ENCODE measurements at regions not wholly inside any gene's neighbourhood (a gene's known extent, or its start where the extent isn't known, plus 50 kb on each side); places are given as distances from the start of the nearest gene placed in this dataset.

DNA sequence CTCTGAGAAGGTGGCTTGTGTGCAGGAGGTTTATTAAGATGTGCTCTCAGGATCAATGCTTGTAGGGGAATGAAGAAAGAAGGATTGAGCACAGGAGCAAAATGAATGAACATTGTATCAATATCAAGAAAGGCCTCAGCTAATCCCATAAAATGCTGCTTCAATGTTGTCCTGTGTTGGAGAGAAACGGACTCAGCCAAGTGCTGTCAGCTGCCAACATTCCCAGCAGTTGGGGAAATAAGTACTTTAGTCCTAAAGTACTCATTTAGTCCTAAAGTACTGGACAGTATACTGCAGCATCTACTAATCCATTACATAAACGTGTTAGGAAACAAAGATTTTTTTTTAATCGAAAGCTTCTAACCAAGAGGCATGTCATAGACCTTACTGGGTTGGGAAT is 255.9 kb downstream of the SEC23A start:
- DNase-seq (ENCODE audit: low spot score), result no peak

DNA sequence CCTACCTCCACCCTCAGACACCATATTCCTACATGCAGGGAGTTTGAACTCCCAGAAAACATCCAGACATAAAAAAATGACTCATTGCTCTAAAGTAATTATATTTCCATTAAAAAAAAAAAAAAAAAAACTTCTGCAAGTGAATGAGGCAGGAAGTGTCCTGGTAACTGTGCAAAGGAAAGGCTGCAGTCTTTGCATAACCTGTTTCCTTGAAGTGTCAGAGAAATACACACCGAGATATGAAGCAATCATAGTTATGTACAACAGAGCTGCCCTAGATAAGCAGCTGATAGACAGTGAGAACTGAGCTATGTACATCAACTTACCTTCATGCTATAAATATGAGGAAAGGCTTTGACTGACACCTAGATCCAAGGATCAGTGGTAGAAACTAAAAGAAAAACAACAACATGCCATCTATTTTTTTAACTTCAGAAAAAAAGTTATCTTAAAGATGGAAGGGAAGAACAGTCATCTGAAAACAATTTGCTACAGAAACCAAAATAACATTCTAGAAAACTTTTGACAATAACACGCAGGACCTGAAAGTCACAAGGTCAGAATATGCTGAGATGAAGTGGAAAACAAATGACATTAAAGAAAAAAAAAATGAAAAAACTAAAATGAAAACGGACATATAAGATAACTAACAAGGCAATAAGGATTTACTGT is 263.2 kb downstream of the SEC23A start:
- DNase-seq (ENCODE audit: low spot score), result no peak

DNA sequence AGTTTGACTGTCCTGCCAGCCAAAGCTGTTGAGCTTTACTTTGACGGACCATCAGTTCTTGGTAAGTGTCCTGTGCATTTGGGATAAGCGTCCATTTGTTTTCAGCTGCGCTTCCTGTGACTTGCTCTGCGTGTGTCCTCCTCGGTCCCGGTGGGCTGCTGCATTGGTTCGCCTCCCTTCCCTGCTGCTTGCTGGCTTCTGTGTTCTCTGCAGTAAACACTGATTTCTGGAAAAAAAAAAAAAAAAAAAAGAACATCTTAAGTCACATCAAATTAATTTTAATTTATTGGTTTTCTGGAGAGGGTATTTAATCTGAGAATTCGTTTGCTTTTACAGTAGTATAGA is 264.1 kb downstream of the SEC23A start:
- DNase-seq (ENCODE audit: low spot score), result no peak

DNA sequence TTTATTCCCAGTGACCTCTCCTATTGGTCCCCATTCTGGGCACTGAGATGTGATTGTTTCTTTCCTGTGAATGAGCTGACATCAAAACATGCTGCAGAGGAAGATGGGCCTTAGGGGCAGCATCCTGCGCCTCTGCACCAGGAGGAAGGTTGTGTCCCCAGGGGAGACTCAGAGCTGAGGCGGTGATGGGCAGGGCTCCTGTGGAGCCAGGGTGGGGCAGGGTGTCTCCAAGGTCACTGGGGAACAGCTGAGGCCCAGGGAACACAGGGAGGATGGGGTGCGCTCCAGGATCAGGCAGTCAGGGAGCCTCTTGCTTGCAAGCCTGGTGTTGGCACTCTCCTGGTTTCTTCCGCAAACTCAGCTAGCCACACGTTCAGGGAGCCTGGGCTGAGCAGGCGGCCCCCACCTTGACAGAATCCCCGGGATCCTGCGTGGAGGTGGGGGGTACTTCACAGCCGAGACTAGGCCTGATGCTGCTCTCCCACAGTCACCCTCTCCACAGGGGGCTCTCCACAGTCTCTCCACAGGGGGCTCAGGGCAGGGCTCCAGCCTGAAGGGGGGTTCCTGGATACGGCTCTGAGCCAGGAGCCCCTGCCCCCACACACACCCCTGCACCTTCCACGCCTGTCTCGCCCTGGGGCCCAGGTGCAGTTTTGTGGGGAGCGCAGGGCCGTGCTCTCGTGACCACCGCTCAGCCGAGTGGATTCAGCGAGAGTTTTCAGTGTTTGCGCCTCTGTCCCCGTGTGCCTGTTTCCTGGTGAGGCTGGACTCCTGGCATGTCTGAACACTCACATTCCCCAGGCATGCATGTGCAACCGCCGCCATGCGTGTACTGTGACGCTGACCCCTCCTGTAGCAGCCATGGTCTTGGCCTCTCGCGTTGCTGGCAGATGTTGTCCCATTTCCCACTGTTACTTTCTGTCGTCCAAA is 264.7 kb downstream of the SEC23A start:
- DNase-seq (ENCODE audit: low spot score), result no peak

DNA sequence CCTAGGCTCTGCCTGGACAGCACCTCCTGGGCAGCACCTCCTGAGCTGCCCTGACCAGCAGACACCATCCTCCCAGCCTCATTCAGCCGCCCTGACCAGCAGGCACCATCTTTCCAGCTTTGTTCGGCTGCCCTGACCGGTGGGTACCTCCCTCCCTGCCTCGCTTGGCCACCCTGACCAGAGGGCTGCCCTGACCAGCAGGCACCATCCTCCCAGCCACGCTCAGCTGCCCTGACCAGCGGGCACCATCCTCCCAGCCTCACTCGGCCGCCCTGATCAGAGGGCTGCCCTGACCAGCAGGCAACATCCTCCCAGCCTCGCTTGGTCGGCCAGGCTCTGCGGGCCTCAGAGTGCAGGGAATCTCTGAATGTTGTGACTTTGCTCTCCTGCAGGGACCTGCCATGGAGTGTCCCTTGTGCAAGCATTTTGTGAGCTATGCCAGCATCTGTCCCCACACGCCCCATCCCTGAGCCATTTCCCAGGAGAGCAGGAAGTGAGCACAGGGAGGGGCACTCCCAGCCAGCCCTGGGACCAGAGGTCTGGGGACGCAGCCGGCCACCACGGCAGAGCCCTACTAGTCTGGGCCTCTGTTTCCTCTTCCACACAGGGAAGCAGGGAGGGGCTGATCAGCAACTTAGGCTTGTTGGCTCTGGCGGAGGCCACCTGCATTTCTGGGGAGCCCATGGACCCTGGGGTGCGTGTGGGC is 265.5 kb downstream of the SEC23A start:
- DNase-seq (ENCODE audit: low spot score), result no peak

DNA sequence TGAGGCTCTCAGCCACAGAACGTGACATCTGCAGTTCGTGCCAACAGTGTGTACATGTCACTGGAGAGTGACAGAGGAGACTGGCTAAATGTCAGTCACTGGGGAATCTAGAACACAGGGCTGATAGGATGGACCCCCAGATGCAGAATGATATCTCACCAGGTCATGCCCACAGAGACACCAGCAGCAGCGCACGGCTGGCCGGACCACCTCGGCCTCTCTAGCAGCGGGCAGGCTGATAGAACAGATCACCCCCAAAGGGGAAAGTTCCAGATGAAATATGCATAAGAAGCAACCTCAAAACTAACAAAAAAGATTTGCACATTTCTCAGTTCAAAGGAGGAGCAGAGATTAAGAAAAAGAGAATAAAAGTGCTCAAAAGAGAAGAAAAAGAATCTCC is 266.5 kb downstream of the SEC23A start:
- DNase-seq (ENCODE audit: low spot score), result no peak

DNA sequence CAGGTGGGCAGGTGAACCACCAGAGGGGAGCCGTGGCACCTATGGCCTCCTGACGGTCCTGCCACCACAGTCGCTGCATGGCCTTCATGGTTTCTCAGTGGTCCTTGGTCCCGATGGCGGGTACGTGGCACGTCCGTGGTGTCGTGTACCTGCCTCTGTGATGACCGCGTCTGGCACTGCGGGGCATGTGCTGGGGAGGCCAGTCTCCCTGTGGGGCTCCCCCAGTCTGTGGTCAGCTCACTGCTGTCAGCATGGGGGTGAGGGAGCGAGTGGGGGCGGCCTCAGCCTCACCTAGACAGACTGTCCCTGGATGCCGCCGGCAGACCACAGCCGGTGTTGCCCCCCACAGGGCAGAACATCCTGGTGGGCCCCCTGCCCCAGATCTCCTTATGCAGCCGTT is 267.2 kb downstream of the SEC23A start:
- no peak for DNase-seq (ENCODE audit: low spot score)

DNA sequence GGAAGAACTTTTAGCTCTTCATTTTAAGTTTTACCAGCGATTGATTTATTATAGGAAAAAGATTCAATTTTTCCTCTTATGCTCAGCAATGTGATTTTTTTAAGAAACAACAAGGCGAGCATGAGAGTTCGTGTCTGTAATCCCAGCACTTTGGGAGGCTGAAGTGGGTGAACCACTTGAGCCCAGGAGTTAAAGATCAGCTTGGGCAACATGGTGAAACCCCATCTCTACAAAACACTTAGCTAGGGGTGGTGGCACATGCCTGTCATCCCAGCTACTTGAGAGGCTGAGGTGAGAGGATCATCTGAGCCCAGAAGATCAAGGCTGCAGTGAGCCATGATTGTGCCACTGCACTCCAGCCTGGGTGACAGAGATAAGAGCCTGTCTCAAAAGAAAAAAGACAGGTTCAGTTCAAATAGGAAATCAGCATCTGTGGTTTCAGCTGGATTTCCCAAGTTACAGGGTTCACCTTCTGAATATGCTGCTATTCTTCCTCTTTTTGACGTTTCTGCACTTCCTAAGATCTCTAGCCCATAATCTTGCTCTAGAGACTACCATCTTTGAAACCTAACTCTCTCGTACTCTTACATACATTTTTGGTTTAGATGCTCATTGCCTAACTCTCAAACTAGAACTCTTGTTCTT is 274.7 kb downstream of the SEC23A start:
- no peak for DNase-seq (ENCODE audit: low spot score)

DNA sequence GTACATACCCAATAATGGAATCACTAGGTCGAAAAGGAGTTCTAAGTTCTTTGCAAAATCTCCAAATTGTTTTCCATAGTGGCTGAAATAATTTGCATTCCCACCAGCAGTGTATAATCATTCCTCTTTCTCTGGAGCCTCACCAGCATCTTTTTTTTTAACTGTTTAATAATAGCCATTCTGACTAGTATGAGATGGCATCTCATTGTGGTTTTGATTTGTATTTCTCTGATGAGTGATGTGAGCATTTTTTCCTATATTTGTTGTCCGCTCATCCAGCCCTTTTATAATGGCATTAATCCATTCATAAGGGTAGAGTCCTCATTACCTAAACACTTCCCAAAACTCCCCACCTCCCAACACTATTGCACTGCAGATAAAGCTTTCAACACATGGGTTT is 278.3 kb downstream of the SEC23A start:
- DNase-seq (ENCODE audit: low spot score), result no peak

DNA sequence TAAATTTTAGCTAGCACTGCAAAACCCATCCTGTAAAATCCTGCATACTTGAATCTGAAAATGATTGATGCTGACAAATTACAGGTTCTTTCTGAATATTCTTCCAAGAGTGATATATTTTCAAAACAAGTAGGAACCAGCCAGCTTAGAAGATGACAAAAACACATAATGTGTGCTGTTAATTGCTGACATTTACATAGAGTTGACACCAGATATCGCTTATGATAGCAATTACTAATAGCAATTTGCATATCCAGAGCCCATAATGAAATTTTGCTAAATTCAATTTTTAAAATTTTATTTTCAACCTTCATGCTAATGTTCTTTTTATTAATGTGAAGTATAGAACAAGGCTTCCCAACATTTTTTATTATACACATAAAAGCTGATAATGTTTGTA is 284.5 kb downstream of the SEC23A start:
- DNase-seq (ENCODE audit: low spot score), result no peak

DNA sequence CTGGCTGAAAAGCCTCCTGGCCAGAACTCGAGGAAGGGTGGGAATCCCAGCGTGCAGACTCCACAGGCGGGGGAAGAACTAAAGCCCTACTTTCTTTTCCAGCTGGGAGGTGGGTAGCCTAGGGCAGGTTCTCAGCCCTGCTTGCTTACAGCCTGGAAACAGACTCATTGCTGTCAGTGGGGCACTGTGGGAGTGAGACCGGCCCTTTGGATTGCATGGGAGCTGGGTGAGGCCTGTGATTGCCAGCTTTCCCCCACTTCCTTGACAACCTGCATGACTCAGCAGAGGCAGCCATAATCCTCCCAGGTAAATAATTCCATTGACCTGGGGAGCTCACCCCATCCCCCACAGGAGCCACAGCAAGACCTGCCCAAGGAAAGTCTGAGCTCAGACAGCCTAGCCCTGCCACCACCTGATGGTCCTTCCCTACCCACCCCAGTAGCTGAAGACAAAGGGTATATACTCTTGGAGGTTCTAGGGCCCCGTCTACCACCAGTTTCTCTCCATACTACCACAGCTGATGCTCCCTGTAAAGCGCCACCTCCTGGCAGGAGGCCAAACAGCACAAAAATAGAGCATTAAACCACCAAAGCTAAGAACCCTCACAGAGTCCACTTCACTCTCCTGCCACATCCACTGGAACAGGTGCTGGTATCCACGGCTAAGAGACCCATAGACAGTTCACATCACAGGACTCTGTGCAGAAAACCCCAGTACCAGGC is 294.1 kb downstream of the SEC23A start:
- no peak for DNase-seq (ENCODE audit: low spot score)

DNA sequence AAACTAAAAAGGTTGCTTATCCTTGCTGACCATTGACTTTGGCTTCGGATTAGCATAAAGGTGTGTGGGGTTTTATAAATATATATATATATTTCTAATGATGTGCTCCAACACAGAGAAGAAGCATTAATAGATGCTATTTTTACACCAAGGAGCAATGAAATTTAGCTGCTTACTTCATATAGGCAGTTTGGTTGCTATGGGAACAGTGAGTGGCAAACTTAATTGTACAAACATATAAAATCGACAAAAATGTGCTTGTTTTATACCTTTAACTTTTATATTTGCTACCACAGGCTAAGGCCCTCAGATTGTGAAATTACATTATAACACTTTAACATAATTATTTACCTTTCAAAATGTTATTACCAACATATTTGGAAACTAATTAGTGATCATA is 303.4 kb downstream of the SEC23A start:
- no peak for DNase-seq (ENCODE audit: low spot score)

DNA sequence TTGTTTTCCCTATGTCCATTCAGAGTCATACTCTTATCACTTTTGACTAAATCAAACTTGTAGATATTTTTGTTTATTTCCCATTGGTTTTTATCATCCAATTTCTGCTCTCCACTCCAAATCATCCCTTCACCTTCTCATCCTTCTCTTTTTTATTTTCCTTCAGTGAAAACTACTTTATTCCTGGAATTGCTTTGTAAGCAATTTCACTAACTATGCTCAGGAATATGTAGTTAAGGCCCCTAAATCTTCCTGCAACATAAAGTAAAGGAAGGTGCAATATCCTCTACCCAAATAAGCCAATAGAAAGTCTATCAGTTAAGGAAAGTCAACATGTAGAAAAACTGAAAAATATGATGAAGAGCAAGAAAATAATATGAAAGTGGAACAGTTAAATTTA is 308.4 kb downstream of the SEC23A start:
- no peak for DNase-seq (ENCODE audit: low spot score)

DNA sequence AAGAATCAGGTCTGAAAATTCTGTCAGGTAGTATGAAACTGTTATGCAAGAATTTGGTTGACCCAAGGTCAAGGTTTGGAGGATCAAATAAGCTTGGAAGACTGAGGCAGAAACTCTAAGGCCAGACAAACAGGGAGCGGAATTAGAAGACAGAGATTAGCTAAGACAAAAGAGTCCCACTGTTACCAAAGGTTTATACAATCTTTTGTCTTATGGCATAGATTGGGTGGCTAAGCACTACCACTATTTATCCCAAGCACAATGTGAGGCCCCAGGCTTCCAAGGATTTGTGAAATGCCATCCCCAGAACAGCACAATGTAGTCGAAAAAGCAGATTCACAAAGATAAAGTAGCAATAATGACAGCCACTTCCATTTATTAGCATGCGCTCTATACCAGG is 311.2 kb downstream of the SEC23A start:
- DNase-seq (ENCODE audit: low spot score), result no peak

DNA sequence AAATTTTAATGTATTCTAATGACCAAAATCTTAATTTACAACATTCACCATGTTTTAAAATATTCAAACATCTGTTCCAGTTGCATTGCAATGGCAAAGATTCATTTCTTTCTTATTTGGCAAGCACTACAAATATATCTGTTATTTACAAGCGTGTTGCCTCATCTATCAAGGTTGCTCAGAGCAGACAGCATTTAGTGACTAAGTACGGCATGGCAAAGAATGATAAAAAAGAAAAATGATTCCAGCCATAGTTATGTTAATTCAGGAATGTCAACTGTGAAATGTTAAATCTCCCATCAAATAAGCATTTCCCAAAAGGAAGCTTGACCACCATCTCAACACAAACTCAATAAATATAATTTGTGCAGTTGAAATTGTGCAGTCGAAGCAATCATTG is 312.1 kb downstream of the SEC23A start:
- no peak for DNase-seq (ENCODE audit: low spot score)

DNA sequence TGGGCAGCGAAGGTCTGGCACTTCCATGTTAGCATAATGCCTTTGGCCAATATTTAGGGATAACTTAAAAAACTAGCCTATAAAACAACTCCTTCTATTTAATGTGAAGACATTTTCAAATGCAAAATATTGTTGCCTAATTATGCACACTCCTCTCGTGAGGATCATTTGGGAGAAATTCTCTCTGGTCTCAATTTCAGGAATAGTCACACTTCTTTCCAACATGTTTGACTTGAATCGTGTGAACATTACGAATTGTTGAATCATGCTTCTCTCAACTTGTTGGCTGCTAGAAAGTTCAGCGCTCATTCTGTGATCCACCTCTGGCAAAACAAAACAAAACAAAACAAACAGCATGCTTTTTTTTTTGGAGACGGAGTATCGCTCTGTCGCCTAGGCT is 313.2 kb downstream of the SEC23A start:
- DNase-seq (ENCODE audit: low spot score), result no peak

DNA sequence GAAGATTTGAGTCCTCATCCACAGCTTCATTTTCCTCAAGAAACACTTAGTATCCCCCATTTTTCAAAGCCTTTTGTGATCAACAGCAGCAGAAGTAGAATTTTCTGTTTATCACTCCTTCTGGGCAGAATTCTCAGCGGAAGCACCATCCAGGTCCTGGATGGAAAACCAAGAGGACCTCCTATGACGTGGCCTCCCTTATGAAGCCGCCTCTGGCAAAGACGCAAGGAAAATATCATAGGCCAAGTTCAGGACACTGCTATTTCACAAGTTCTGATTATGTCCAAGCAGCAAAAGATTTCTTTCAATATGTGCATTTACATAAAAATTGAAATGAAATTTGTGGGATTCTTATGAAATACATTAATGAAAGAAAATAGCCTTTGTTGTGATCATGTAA is 315.0 kb downstream of the SEC23A start:
- DNase-seq (ENCODE audit: low spot score), result no peak

DNA sequence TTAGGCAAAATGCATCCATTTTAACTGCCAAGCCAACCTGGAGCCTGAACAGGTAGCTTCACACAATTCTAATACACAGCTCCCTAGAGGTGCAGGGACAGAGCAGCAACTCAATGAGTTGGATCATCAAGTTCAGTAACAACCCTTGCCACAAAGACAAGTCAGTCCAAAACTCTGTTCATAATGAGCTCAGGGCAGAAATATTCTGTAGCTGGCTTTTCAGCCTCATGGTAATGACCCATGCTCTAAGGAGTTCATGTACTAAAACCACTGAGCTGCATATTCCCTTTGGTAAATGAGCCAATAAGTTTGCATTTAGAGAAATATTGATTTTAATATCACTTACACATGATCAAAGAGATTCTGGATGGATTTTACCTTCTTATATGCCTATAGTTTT is 316.1 kb downstream of the SEC23A start:
- no peak for DNase-seq (ENCODE audit: low spot score)

DNA sequence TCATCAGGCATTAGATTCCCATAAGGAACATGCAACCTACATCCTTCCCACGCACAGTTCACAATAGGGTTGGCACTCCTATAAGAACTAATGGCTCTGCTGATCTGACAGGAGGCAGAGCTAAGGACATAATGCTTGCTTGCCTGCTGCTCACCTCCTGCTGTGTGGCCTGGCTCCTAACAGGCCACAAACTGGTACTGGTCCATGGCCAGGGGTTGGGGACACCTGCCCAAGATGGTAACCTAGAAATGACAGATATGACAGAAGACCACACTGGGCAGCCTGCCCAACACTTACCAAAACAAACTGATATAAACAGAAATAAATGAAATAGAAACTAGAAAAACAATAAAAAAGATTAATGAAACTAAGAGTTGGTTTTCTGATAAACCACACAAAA is 325.6 kb downstream of the SEC23A start:
- no peak for DNase-seq (ENCODE audit: low spot score)

DNA sequence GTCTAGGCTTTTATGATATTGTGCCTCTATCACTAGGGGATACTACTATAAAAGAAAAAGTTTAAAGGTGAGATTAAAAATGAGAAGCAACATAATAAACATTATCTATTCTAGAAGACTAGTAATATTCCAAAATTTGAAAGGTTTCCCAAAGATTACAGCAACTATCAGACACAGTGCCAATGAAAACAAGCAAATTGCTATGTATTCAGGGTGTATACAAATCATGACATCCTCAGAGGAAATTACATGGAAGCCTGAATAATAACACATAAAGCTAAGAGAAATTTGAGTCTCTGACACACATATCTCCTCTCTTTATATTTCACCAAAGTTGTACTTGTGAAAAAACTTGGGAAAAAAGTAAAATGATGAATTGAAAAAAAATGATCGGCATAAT is 327.0 kb downstream of the SEC23A start:
- DNase-seq (ENCODE audit: low spot score), result no peak

DNA sequence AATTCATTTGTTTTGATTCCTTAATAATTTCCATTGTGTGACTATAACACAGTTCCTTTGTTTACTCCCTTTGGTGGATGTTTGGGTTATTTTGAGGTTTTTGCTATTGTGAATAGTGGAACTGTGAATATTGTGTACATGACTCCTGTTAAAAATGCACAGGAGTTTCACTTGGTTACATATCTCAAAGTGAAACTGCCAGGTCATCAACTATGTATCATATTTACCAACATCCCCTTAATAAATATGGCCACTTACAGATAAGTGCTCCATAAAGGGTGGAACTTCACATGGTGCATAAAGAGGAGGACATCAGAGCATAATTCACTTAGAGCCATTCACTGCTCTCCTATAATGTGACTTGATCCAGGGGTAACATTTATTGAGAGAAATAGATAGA is 328.9 kb downstream of the SEC23A start:
- no peak for DNase-seq (ENCODE audit: low spot score)

DNA sequence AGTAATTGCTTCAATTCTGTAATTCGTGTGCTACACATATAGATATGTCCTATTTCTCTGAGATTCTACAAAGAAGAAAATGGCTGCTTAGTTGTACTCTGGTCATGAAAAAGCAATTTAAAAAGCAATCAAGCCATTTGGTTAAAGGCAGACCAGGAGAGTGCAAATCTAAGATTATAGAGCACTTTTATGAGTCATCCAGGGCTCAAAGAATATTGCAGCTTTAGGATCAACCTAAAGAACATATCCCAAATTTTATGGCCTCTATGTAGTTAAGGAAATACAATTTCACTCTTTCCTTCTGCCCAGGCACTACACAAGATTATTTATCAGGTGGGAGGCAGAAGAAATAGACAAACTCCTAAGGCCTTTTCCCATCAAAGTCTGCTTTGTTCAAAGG is 332.8 kb downstream of the SEC23A start:
- DNase-seq (ENCODE audit: low spot score), result no peak

Measured in HuH-7 (cell line).